GM10266 (cell line): ENCODE measurements at regions not wholly inside any gene's neighbourhood (a gene's known extent, or its start where the extent isn't known, plus 50 kb on each side); places are given as distances from the start of the nearest gene placed in this dataset.

Source experiments
- DNase-seq: peaks from one replicate; pipeline ENCODE4 v3.0.0; 2012; ENCODE audit errors: extremely low spot score
- CTCF ChIP-seq: IDR thresholded peaks from 2 replicates; pipeline ENCODE4 v1.5.1; 2012; ENCODE audit warnings: mild to moderate bottlenecking, low read depth; ENCODE audit not compliant: control insufficient read depth, insufficient read depth; ENCODE audit errors: missing control alignments

- TF ChIP-seq CTCF, result no peak
- no peak for DNase-seq
Measured at GRCh38 chr12:72082986-72083820, 144.6 kb downstream of the TPH2 start.

- TF ChIP-seq CTCF, result no peak
- DNase-seq, result no peak
Measured at GRCh38 chr12:72084061-72084460, 145.4 kb downstream of the TPH2 start.

DNA sequence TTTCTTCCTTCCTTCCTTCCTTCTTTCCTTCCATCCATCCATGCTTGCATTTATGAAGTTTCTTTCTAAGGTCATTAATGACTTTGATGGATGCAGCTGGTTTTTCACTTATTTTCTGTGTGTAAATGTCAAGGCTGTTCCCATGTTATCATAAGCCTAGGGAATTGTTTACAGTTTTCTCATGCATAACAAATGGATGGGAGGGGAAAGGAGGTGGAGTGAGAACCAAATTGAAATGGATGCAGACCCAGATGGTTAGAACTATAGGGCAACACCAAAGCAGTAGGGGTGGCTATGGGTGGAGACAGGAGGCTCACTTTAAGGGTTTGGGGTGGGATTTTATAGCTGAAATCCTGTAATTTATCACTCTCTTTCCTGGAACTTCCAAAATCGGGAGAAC, 146.2 kb downstream of the TPH2 start:
- DNase-seq, result no peak
- no peak for TF ChIP-seq CTCF

GRCh38 chr12:72089678-72090077, 151.0 kb downstream of the TPH2 start:
- no peak for DNase-seq
- TF ChIP-seq CTCF, result no peak

- TF ChIP-seq CTCF, result no peak
- no peak for DNase-seq
Measured at GRCh38 chr12:72093424-72093823, 154.8 kb downstream of the TPH2 start.

DNA sequence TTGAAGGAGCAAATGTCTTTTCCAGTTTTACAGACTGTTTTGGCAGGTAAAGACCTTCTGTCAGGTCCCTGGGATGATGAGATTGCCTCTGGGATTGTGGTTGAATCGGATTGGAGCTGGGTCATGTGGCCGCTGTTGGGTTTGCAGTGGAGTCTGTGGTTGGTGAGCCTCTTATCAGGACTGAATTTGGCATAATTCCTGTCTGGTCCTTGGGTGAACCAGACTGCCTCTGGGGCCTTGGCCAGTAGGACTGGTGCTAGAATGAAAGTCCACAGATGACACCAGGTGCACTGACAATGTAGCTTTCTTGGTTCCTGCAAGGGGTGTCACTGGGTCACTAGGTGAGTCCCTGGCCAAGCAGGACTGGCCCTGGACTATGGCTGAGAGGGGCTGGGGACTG, 155.3 kb downstream of the TPH2 start:
- no peak for DNase-seq
- no peak for TF ChIP-seq CTCF

GRCh38 chr12:72094490-72094889, 155.8 kb downstream of the TPH2 start:
- TF ChIP-seq CTCF, result no peak
- no peak for DNase-seq
